ENCODE measurements at regions not wholly inside any gene's neighbourhood (a gene's known extent, or its start where the extent isn't known, plus 50 kb on each side); places are given as distances from the start of the nearest gene placed in this dataset.

DNA sequence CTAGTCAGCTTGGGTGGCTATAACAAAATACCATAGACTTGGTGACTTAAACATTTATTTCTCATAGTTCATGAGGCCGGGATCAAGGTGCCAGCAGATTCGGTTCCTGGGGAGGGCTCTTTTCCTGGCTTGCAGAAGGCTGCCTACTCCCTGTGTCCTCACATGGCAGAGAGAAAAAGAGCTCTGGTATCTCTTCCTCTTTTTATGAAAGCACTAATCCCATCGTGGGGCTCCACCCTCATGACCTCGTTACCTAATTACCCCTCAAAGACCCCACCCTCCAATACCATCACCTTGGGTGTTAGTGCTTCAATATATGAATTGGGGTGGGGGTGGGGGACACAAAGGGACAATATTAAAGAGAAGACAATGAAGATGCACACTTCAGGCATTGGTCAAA, 67.1 kb upstream of the CCBE1 start:
- no peaks in the 10 kb centered on the region for H3K36me3 Mint-ChIP-seq (ENCODE audit: insufficient read depth)
- no peak for DNase-seq (ENCODE audit: low spot score, unreplicated experiment)
- no peak overlapping the region for H3K4me3 Mint-ChIP-seq (ENCODE audit: low read depth)
- H3K27me3 Mint-ChIP-seq, result peaks cover 5% of the 10 kb centered on the region
- H3K4me1 Mint-ChIP-seq (ENCODE audit: low read depth), result no peaks in the 10 kb centered on the region
- no peak overlapping the region for H3K27ac Mint-ChIP-seq
- H3K9me3 Mint-ChIP-seq (ENCODE audit: low read depth), result no peaks in the 10 kb centered on the region
- TF ChIP-seq, protein P1, sequence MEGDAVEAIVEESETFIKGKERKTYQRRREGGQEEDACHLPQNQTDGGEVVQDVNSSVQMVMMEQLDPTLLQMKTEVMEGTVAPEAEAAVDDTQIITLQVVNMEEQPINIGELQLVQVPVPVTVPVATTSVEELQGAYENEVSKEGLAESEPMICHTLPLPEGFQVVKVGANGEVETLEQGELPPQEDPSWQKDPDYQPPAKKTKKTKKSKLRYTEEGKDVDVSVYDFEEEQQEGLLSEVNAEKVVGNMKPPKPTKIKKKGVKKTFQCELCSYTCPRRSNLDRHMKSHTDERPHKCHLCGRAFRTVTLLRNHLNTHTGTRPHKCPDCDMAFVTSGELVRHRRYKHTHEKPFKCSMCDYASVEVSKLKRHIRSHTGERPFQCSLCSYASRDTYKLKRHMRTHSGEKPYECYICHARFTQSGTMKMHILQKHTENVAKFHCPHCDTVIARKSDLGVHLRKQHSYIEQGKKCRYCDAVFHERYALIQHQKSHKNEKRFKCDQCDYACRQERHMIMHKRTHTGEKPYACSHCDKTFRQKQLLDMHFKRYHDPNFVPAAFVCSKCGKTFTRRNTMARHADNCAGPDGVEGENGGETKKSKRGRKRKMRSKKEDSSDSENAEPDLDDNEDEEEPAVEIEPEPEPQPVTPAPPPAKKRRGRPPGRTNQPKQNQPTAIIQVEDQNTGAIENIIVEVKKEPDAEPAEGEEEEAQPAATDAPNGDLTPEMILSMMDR (IDR thresholded peaks at IDR 0.05; ENCODE audit: unreplicated experiment), result no peak

DNA sequence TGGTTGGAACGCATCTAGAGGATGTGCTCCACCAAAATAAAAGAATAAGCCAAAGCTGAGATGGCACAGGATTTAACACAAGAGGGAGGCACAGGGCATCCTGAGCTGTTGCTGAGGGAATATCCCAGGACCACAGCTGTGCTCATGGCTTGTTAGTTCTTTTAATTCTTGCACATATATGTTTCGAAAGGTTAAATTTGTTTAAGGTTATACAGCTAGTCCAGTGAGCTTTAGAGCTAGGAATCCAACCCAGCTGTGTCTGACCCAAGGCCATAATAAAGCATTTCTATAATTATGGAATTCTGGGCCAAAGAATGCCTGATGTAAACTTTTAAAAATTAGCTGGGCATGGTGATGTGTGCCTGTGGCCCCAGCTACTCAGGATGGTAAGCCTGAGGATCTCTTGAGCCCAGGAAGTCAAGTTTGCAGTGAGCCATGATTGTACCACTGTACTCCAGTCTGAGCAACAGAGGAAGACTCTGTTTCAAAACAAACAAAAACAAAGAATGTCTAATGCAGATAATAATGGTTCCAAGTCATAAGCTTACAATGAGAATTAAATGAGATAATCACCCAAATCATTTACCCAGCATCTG, 66.4 kb upstream of the CCBE1 start:
- Mint-ChIP-seq H3K27me3 (peaks cover 5% of the 10 kb centered on the region), H3K9me3 (ENCODE audit: low read depth) (no peaks in the 10 kb centered on the region), H3K4me3 (ENCODE audit: low read depth) (no peak overlapping the region), H3K27ac (no peak overlapping the region), H3K36me3 (ENCODE audit: insufficient read depth) (no peaks in the 10 kb centered on the region), H3K4me1 (ENCODE audit: low read depth) (no peaks in the 10 kb centered on the region)
- TF ChIP-seq, protein P1 (IDR thresholded peaks at IDR 0.05; ENCODE audit: unreplicated experiment), result no peak
- DNase-seq (ENCODE audit: low spot score, unreplicated experiment), result no peak

- H3K4me1 Mint-ChIP-seq (ENCODE audit: low read depth), result no peaks in the 10 kb centered on the region
- TF ChIP-seq, protein P1 (IDR thresholded peaks at IDR 0.05; ENCODE audit: unreplicated experiment), result no peak
- no peak overlapping the region for H3K4me3 Mint-ChIP-seq (ENCODE audit: low read depth)
- no peaks in the 10 kb centered on the region for H3K9me3 Mint-ChIP-seq (ENCODE audit: low read depth)
- peaks cover 8% of the 10 kb centered on the region for H3K27me3 Mint-ChIP-seq
- H3K27ac Mint-ChIP-seq, result no peak overlapping the region
- H3K36me3 Mint-ChIP-seq (ENCODE audit: insufficient read depth), result no peaks in the 10 kb centered on the region
- DNase-seq (ENCODE audit: low spot score, unreplicated experiment), result no peak
These were observed 63.7 kb upstream of the CCBE1 start for GRCh38 chr18:59760619-59761600.

DNA sequence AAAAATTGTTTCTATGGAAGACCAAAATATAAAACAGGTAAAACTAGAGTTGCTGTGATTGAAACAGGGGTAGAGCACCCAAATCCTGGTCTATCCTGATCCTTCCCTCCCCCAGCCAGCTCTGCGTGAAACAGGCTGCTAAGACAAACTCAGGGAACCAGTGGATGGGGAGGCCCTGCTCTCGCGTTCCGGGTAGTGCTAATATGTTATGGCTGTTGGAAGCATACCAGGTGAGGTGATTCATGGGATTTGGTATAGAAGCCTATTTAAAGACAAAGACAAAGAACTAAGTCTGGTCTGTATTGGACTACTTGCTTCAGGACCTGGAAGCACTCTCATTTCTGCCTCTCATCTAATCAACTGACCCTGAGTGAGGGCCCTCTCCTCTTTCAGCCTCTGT, 63.0 kb upstream of the CCBE1 start:
- Mint-ChIP-seq H3K4me3 (ENCODE audit: low read depth) (no peak overlapping the region), H3K27me3 (peaks cover 8% of the 10 kb centered on the region), H3K27ac (no peak overlapping the region), H3K36me3 (ENCODE audit: insufficient read depth) (no peaks in the 10 kb centered on the region), H3K9me3 (ENCODE audit: low read depth) (no peaks in the 10 kb centered on the region), H3K4me1 (ENCODE audit: low read depth) (no peaks in the 10 kb centered on the region)
- TF ChIP-seq, protein P1 (IDR thresholded peaks at IDR 0.05; ENCODE audit: unreplicated experiment), result no peak
- no peak for DNase-seq (ENCODE audit: low spot score, unreplicated experiment)

DNA sequence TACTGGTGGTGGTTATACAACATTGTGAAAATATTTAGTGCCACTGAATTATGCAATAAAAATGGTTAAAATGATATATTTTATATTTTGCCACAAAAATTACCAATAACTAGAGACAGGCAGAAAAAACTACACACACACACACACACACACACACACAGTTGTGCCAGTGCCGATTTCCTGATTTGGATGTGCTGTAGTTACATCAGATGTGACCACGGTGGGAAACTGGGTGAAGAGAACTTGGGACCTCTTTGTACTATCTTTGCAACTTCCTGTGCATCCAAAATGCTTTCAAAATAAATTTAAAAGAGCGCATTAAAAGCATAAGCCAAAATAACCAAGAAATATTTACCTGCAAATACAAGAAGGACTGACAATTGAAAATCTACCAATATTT, 61.6 kb upstream of the CCBE1 start:
- TF ChIP-seq, protein P1 (IDR thresholded peaks at IDR 0.05; ENCODE audit: unreplicated experiment), result no peak
- Mint-ChIP-seq H3K27ac (no peak overlapping the region), H3K4me1 (ENCODE audit: low read depth) (no peaks in the 10 kb centered on the region), H3K36me3 (ENCODE audit: insufficient read depth) (no peaks in the 10 kb centered on the region), H3K27me3 (peaks cover 8% of the 10 kb centered on the region), H3K4me3 (ENCODE audit: low read depth) (no peak overlapping the region), H3K9me3 (ENCODE audit: low read depth) (no peaks in the 10 kb centered on the region)
- no peak for DNase-seq (ENCODE audit: low spot score, unreplicated experiment)

Measured in progenitor cell of endocrine pancreas (in vitro differentiated cells).